SK-N-DZ (cell line): ENCODE measurements at regions not wholly inside any gene's neighbourhood (a gene's known extent, or its start where the extent isn't known, plus 50 kb on each side); places are given as distances from the start of the nearest gene placed in this dataset.

Experiments
- DNase-seq: peaks from one replicate; pipeline ENCODE4 v3.0.0-alpha.2; 2015; ENCODE audit warnings: low spot score

- no peak for DNase-seq
Measured at GRCh38 chr11:113554526-113554925, 79.3 kb upstream of the DRD2 start.

DNA sequence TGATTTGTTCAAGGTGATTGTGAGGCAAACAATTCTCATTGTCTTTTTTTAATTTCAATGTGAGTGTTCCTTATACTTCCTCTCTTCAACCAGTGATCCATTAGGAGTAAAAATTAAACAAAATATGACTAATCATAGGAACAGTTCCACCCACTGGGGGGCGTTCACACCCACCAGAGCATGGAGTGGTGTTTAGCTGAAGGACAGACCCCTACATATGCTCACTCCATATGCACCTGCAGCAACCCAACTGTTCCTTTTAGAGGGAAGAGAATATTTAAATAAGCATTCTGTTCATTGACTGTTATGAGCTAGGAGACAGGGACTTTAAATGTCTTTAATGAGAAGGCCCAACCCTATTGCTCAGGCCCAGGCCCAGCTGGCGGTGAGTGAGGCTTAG, 78.7 kb upstream of the DRD2 start:
- no peak for DNase-seq

GRCh38 chr11:113553235-113553634, 78.0 kb upstream of the DRD2 start:
- no peak for DNase-seq

- DNase-seq: no peak
Measured at GRCh38 chr11:113552271-113552670, 77.1 kb upstream of the DRD2 start.

DNA sequence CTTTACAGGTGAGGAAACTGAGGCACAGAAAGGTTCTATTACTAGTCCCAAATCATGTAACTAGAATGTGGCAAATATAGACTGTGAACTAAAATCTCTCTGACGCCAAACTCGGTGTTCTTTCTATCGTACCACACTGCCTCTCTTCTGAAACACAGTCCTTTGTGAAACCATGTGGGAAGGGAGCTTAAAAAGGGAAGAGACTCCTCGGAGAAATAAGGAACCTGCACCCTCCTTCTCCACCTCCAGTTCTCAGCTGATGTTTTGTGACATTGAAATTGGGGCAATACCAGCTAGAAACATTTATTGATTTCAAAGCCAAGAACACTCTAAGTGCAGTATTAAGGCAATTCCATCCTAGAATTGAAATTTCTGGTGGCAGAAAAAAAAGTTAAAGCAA, 76.4 kb upstream of the DRD2 start:
- DNase-seq: no peak

GRCh38 chr11:113549611-113550578, 74.7 kb upstream of the DRD2 start:
- DNase-seq: peak; percentile 71

DNA sequence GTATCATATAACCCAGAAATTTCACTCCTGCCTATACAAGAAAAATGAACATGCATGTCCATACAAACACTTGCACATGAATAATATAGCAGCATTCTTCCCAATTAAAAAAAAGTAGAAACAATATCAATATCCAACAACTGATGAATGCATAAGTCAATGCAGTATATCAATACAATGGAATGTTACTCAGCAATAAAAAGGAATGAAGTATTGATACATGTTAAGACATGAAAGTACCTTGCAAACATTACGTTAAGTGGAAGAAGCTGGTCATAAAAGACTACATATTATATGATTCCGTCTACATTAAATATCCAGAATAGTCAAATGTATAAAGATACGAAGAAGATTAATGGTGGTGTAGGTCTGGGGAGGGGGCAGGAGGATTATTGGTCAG, 73.9 kb upstream of the DRD2 start:
- DNase-seq: no peak

DNA sequence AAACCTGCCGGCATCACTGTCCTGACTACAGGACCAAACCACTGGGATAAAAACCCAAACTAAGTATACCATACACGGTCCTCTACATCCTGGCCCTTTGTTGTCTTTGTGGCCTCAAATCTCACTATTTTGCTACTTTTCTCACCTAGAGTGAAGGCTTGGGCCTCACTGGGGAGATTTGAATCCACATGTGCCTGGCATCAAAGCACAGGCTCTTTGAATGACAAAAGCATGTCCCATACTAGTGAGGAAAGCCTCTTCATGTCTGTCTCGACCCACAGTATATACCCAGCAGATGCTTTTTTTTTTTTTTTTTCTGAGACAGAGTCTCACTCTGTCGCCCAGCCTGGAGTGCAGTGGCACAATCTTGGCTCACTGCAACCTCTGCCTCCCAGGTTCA, 72.5 kb upstream of the DRD2 start:
- no peak for DNase-seq

DNA sequence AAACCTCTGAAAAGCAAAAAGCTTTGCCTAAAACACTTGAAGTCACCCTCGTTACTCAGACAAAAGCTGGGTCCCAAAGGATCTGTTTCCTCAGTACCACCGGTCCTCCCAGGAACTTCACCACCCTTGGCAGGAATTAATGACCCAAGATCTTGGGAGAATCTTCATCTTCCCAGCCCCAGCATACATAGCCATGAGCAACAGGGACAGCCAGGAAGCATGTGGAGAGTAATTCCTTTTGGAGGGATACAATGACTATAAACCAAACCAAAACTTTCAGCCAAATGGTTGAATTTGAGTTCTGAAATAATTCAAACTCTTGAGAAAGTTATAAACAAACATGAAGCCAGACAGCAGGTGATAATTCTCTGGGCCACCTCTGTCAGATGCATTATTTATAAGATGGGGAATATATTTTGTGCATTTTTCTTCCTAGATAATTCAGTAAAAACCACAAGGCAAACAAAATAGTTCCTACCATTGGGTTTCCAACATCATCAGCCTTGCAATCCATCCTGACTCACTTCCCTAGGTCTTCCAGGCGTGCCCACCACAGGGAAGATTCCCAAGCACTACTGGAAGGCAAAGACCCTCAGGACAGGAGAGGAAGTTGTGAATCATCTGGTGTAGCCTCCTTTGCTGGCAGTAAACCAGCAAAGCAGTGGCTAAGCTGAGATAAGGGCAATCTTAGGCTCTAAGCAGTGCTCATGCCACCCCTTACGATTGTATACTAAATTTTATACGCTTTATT, 71.7 kb upstream of the DRD2 start:
- no peak for DNase-seq

GRCh38 chr11:113542420-113542819, 67.2 kb upstream of the DRD2 start:
- no peak for DNase-seq

GRCh38 chr11:113540416-113541330, 65.5 kb upstream of the DRD2 start:
- DNase-seq: no peak

GRCh38 chr11:113538451-113539412, 63.5 kb upstream of the DRD2 start:
- DNase-seq: no peak

- DNase-seq: no peak
Measured at GRCh38 chr11:113534625-113535024, 59.4 kb upstream of the DRD2 start.

DNA sequence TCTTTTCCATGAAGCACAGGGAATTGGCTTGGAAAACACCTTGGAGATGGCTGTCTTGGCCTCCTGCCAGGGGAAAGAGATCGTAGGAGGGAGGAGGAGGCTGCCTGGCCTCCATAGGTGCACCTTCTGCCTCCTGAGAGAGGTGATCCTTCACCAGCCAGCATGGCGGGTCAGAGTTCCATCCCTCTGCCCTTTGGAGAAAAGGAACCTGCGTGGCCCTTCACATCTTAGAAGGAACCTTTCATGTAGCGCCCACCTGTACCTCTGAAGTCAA, 58.2 kb upstream of the DRD2 start:
- no peak for DNase-seq

DNA sequence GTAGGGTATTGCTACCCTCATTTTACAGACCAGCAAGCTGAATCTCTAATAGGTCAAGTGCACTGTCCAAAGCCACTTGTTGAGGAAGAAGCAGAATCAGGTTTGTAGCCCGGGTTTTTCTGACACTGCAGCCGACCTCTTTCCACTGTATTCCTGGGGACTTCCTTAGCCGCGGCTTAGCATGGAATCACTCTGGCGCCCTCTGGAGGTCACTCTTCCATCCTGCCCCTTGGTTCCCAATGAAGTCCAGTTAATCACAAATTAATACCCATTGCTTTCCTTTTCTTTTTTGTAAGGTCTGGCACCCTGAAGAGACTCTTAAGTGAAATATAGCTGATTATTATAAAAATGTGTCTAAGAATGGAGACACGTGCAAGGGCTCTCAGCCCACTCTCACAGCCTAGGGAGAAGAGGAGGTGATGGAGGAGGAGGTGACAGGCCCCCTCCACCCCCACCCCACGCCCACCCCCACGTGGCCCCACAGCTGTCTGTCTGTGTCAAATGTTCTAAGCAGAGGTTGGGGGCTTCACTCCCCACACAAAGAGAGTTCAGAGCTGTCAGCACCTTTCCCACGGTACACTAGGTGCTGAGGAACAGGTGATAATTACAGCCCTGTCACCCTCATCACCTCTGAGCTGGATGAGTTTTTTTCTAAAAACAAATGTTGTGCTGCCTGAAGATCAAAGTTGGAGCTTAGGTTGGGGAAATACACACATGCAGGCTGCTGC, 57.7 kb upstream of the DRD2 start:
- DNase-seq: peak; percentile 50

DNA sequence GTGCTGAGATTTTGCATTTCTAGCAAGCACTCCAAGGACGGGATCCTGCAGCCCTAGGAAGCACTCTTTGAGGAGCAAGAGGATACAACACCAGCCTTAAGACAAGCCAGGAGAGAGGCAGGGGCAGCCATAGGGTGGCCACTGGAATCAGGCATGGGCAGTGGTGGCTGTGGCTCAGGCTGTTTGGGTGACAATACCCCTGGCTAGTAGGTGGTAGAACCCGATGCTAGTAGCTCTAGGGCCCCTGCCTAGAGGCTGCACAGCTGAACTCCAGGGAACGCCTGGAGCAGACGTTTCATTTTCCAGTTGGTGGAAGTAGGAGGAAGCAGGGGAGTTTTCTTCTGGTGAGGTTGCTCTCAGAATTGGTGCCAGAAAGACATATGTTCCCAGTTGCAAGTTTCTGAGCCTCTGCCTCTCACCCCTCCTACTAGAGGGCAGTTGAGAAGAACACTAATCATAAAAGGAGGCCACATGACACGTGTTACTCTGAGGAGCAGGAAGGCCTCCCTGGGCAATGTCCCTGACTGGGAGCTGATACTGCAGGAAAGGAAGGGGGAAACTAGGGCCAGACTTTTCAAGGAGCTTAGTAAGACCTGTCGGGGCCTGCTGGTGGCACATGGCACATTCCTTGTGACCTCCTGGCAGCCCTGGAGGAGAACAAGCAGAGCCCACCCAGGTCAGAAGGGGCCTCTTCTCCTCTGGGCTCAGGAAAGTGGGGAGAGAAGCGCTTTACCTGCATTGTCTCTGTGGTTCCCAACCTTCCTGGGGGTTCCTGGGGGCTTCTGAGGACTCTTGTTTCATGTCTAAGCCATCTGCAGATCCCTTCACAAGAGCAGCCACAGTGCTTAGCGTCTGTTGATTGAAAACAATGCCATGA, 56.6 kb upstream of the DRD2 start:
- DNase-seq: no peak

GRCh38 chr11:113531083-113531482, 55.9 kb upstream of the DRD2 start:
- no peak for DNase-seq

DNA sequence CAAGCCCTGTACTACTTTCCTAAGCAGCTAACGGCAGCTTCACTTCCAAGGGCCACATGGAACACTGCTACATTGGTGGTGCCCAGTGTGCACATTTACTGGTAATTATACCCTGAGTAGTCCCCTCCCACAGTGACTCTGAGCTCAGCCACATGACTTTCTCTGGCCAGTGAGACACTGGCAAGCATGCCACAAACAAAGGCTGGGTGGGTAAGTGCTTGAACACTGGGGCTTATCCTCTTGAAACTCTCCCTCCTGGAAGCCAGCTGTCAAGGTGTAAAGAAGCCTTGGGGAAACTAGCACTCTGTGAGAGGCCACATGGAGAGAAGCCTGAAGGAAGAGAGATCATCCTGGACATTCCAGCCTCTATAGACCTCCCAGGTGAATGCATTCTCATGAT, 54.4 kb upstream of the DRD2 start:
- DNase-seq: no peak

DNA sequence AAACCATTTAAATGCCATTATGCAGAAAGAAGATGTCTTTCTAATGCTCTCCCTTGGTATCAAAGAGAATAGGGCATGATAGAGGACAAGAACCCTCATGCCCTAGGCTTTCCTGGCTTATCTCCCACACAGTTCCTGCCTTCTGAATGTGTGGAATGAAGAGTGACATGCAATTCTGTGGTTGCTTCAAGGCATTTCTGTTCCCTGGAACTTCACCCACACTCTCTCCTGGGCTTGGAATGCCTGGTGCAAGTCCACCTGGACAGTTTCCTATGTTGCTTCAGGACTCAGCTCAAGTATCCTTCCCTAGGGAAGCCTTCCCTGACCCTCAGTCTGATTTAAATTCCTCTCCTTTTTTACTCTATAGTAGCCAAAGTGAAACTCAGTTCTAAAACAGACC, 53.8 kb upstream of the DRD2 start:
- no peak for DNase-seq
